C4-2B (cell line): ENCODE measurements at regions not wholly inside any gene's neighbourhood (a gene's known extent, or its start where the extent isn't known, plus 50 kb on each side); places are given as distances from the start of the nearest gene placed in this dataset.

Experiments
- ZFX ChIP-seq: fragments of 450-650 bp; IDR thresholded peaks from 2 replicates; pipeline ENCODE4 v1.6.1; 2017
- TF ChIP-seq, protein P1 (sequence below): fragments of 450-650 bp; conservative IDR thresholded peaks from 2 replicates; pipeline ENCODE4 v1.5.1; 2017; ENCODE audit warnings: mild to moderate bottlenecking

DNA sequence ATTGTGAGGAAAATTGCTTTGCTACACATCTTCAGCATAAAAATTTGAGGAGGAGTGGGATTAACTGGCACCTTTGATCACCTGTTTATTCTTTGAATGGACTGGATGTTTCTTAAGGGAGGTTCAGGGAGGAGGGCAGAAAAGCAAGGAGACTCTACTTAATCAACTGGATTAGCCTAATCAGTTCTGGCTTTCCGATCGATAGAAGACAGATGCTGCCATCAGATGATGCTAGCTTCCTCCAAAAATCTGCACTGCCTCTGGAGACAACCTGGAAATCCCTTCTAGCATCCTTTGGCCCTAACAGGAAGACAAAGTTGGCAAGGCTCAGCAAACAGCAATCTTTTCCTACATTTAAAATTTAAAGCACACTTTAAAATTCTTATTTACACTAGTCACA lies 197.8 kb downstream of the EBLN2 start:
- TF ChIP-seq, protein P1, sequence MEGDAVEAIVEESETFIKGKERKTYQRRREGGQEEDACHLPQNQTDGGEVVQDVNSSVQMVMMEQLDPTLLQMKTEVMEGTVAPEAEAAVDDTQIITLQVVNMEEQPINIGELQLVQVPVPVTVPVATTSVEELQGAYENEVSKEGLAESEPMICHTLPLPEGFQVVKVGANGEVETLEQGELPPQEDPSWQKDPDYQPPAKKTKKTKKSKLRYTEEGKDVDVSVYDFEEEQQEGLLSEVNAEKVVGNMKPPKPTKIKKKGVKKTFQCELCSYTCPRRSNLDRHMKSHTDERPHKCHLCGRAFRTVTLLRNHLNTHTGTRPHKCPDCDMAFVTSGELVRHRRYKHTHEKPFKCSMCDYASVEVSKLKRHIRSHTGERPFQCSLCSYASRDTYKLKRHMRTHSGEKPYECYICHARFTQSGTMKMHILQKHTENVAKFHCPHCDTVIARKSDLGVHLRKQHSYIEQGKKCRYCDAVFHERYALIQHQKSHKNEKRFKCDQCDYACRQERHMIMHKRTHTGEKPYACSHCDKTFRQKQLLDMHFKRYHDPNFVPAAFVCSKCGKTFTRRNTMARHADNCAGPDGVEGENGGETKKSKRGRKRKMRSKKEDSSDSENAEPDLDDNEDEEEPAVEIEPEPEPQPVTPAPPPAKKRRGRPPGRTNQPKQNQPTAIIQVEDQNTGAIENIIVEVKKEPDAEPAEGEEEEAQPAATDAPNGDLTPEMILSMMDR = no peak
- no peak for TF ChIP-seq ZFX
